GM12872 (cell line): ENCODE measurements at regions not wholly inside any gene's neighbourhood (a gene's known extent, or its start where the extent isn't known, plus 50 kb on each side); places are given as distances from the start of the nearest gene placed in this dataset.

Source experiments
- CTCF ChIP-seq: IDR thresholded peaks from 3 replicates; pipeline ENCODE4 v1.5.1; 2011; ENCODE audit warnings: low read depth, mild to moderate bottlenecking, low read length, moderate library complexity; ENCODE audit not compliant: insufficient read depth

- no peak for TF ChIP-seq CTCF
Measured at GRCh38 chrX:46072372-46072771, 472.8 kb downstream of the ZNF674 start.

- TF ChIP-seq CTCF = no peak
Measured at GRCh38 chrX:46070421-46070820, 474.8 kb downstream of the ZNF674 start.

DNA sequence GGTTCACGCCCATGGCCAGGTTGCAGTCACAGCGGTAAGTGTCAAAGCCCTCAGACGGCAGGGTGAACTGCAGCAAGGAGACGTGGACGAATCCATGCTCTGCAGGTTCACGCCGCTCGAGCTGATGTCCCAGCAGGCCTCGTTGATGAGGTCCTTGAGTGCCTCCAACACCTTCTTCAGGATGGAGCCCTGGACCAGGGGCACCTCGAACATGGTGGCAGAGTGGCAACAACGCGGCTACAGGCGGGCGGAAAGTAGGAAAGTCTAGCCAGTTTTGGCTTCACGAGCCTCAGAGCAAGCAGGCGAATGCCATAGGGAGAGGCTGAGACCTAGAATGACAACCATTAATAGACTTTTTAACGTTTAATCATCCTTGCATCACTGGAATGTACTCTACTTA, 485.9 kb downstream of the ZNF674 start:
- TF ChIP-seq CTCF = no peak

DNA sequence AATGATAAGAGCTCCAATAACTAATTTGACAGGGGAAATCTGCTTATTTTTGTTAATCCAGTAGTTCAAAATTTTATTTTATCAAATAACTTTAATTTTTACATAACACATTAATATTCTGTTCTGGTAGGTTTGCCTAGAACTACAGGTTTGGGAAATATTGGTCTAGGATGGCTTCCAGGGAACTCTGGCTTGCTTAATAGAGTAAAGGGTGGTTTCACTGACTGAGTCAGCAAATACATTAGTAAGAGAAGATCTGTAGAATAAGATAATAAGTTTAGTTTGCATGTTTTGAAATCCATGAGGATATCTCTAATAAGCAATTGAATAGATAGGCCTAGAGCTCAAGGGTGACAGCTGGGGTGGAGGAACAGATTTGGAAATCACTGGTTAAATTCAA, 500.7 kb downstream of the ZNF674 start:
- no peak for TF ChIP-seq CTCF

- no peak for TF ChIP-seq CTCF
Measured at GRCh38 chrX:46040001-46040400, 505.2 kb downstream of the ZNF674 start.

- TF ChIP-seq CTCF = no peak
Measured at GRCh38 chrX:46039526-46039925, 505.7 kb downstream of the ZNF674 start.

DNA sequence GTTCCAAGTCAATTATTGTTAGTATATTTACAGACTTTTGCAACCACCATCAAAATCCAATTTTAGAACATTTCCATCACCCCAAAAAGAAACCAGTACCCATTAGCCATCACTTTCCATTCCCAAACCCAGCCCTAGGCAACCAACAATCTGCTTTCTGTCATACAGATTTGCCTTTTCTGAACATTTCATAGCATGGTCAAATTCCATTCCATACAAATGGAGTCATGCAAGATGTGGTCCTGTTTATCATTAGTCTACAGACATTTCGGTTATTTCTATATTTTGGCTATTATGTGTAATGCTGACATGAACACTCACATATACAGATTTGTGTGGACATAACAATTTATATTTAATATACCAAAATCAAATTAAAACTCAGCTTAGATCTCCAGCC, 508.7 kb downstream of the ZNF674 start:
- TF ChIP-seq CTCF = no peak

DNA sequence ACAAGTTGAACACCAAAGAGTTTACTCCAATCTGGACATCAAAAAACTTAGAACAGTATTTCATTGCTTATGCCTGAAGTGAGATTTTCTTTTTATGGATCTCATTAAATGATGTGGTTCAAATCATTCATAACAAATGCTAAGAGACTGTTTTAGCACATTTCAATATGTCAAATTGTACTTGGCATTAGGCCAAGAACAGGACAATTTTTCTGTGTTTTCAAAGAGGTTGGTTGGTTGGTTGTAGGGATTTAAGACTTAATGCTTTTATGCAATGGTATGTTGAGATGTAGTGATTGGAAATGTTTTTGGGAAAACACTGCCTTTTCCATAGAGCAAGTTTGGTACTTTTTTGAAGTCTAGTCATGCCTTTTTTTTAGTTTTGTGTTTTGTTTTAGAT, 510.4 kb downstream of the ZNF674 start:
- no peak for TF ChIP-seq CTCF
